ENCODE measurements at regions not wholly inside any gene's neighbourhood (a gene's known extent, or its start where the extent isn't known, plus 50 kb on each side); places are given as distances from the start of the nearest gene placed in this dataset.

DNA sequence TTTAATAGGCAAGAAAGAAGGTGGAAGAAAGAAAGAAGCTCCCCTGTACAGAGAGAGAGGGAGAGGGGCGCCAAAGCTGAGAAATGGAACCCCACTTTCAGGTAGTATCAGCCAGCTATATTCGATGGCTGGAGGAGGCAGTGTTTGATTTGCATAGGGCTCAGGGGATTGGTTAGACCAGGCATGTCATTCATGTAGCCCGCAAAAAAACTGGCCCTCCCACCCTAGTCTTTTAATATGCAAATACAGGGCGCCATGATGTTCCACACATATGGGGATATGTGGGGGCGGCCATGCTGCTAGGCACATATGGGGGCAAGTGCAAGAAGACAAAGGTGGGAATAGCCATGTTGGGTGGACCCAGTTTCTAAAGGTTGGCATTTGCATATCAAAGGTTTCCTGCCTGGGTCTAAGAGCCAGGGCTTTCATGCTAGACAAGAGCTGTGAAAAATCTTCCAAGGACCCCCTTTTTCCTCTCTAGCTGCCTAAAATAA is 174.4 kb upstream of the ADRA1B start:
- TF ChIP-seq CTCF (IDR thresholded peaks at IDR 0.05) (no peak), POLR2A (IDR thresholded peaks at IDR 0.05) (no peak)
